GM10248 (cell line): ENCODE measurements at regions not wholly inside any gene's neighbourhood (a gene's known extent, or its start where the extent isn't known, plus 50 kb on each side); places are given as distances from the start of the nearest gene placed in this dataset.

Experiments
- CTCF ChIA-PET: fragments of 300-600 bp; sonication (Branson Sonifier 250); formaldehyde crosslinking; extraction: SDS; loops from one replicate; lab custom pipeline; 2021; ENCODE audit warnings: antibody characterized with exemption; lab: Yijun Ruan, JAX
- POLR2A ChIA-PET: fragments of 350-650 bp; sonication (Branson Sonifier 250); formaldehyde crosslinking; extraction: SDS; loops from one replicate; lab custom pipeline; 2020; ENCODE audit warnings: antibody characterized with exemption; lab: Yijun Ruan, JAX
- DNase-seq: peaks from one replicate; pipeline ENCODE4 v3.0.0; 2012; ENCODE audit errors: extremely low spot score
- TF ChIP-seq, protein P1 (sequence below): IDR thresholded peaks from 2 replicates; pipeline ENCODE4 v1.5.1; 2012; ENCODE audit warnings: mild to moderate bottlenecking, low read depth; ENCODE audit errors: extremely low read depth, missing control alignments, control extremely low read depth

DNA sequence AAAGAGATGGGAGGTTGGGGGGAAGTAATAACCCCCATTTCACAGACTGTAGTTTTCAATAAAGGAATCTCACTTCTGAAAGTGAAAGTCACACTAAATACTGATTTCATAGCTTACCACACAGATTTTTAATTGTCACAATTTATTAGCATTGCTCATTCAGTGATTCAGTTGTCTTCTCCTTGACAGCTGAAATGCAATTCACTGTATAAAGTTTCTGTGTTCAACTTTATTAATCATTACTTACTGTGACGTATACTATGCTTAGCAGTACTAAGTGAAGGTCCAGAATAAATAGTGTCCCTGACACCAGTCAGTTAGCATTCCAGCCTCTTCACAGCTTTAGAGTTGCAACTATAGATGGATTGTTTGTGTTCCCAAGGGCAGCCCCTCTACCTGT lies 324.1 kb upstream of the CRIM1 start:
- DNase-seq = no peak
- TF ChIP-seq, protein P1, sequence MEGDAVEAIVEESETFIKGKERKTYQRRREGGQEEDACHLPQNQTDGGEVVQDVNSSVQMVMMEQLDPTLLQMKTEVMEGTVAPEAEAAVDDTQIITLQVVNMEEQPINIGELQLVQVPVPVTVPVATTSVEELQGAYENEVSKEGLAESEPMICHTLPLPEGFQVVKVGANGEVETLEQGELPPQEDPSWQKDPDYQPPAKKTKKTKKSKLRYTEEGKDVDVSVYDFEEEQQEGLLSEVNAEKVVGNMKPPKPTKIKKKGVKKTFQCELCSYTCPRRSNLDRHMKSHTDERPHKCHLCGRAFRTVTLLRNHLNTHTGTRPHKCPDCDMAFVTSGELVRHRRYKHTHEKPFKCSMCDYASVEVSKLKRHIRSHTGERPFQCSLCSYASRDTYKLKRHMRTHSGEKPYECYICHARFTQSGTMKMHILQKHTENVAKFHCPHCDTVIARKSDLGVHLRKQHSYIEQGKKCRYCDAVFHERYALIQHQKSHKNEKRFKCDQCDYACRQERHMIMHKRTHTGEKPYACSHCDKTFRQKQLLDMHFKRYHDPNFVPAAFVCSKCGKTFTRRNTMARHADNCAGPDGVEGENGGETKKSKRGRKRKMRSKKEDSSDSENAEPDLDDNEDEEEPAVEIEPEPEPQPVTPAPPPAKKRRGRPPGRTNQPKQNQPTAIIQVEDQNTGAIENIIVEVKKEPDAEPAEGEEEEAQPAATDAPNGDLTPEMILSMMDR = no peak
- ChIA-PET CTCF (interaction anchor here (0.8 kb wide), 1 partner anchor 10 kb away, joined by 3 read pairs; no protein-coding TSS in a partner anchor), POLR2A (no interaction called here)

DNA sequence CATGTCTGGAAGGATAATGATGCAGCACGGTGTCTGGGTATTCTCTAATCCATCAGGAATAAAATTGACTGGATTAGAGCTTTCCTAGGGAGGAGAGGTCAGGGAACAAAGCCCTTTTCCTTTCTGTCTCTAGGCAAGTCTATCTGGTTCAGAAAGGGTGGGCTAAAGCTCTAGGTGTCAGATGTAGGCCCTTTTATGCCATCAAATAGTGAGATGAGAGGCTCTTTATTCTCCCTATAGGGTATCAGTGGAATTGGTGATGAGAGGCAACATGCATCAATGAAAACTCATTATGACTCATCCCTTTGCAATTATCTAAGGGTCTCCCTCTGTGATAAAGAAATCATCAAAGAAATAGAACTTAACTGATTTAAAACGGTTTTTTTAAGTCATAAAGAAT lies 328.0 kb upstream of the CRIM1 start:
- CTCF ChIA-PET = interaction anchor here (0.9 to 1.2 kb wide), 2 partner anchors 30 to 33 kb away, joined by 3 read pairs; no protein-coding TSS in a partner anchor
- POLR2A ChIA-PET = no interaction called here
- TF ChIP-seq, protein P1 = no peak
- DNase-seq = no peak

DNA sequence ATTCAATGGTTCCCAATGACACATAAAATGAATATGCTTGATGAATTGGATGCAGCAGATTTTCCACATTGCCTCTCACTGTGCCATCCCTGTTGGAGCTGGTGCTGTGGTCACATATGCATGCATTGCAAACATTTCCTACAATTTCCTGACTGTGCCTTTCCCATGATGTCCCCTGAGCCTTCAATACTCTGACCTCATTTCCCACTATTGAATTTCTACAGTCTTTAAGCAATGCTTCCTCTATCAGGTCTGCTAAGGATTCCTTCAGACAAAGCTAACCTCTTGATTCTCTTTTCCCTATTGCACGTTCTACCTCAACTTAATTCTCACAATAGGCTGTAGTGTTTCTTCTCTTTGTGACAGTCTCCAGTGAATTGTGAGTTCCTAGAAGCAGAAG lies 342.5 kb upstream of the CRIM1 start:
- POLR2A ChIA-PET = no interaction called here
- no peak for DNase-seq
- CTCF ChIA-PET = interaction anchor here (1.0 to 1.7 kb wide), 3 partner anchors 10 to 15 kb away, joined by 3 to 4 read pairs (median 3); no protein-coding TSS in a partner anchor
- TF ChIP-seq, protein P1 = no peak

DNA sequence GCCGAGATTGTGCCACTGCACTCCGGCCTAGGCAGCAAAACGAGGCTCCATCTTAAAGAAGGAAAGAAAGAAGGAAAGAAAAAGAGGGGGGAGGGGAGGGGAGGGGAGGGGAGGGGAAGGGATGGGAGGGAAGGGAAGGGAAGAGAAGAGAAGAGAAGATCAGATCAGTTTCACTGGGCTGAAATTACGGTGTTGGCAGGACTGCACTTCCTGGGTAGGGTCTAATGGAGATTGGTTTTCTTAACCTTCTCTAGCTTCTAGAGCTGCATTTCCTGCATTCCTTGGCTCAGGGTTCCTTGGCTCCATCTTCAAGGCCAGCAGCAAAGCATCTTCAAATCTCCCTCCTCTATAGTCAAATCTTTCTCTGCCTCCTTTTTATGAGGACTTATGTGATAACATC lies 349.1 kb upstream of the CRIM1 start:
- TF ChIP-seq, protein P1 = no peak
- no peak for DNase-seq
- ChIA-PET POLR2A (no interaction called here), CTCF (no interaction called here)

DNA sequence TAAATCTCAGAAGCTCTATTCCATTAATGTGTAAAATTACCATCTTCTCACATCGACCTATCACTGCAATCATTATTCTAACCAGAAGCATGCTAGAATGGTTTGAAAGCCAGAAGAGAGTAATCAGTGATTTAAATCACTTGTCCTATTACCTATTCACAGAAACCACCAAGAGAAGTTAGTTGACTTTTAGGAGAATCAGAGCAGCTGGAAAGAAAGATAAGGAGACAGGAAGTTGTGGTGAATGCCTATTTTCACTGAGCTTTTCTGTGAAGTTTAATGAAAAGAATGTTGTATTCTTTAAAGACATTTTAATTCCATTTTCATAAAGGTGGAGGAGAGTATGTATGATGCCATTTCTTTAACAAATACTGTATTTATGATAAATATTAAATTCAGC lies 352.6 kb upstream of the CRIM1 start:
- no peak for DNase-seq
- TF ChIP-seq, protein P1 = no peak
- POLR2A ChIA-PET = no interaction called here
- CTCF ChIA-PET = interaction anchor here (1.0 kb wide), 2 partner anchors 10 to 14 kb away, joined by 3 read pairs; no protein-coding TSS in a partner anchor

DNA sequence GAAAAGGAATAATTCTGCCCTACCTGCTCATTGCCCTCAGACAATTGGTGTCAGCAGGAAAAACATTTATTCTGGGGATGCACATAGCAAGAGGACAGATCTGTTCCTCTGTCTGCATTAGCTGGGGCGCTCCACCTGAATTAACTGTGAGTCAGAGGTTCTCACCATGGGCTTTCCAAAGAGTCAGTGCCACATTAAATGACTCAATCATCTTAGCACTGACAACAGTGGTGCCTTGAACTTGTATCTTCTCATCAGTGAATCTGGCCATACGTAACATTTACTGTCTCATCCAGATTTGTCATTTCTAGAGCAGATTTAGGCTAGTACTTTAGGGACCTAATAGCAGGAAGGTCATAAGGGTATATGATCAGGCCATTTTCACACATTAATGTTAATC lies 358.1 kb upstream of the CRIM1 start:
- CTCF ChIA-PET = interaction anchor here (1.0 to 1.5 kb wide), 2 partner anchors 16 to 30 kb away, joined by 3 read pairs; no protein-coding TSS in a partner anchor
- POLR2A ChIA-PET = no interaction called here
- TF ChIP-seq, protein P1 = no peak
- DNase-seq = no peak
